Activated gamma-delta T cell treated with Interleukin-2 at 50 U/mL for 16 hours (primary cell): ENCODE measurements at regions not wholly inside any gene's neighbourhood (a gene's known extent, or its start where the extent isn't known, plus 50 kb on each side); places are given as distances from the start of the nearest gene placed in this dataset.

ENCODE experiments used
- DNase-seq: peaks from one replicate; pipeline ENCODE4 v3.0.0-alpha.2; 2020

GRCh38 chr6:45791211-45792168 lies 224.2 kb downstream of the CLIC5 start:
- DNase-seq = no peak

GRCh38 chr6:45789238-45789637 lies 226.4 kb downstream of the CLIC5 start:
- DNase-seq = no peak

GRCh38 chr6:45787384-45787783 lies 228.3 kb downstream of the CLIC5 start:
- DNase-seq = no peak

- no peak for DNase-seq
Observed at GRCh38 chr6:45786355-45786781, 229.3 kb downstream of the CLIC5 start.

DNA sequence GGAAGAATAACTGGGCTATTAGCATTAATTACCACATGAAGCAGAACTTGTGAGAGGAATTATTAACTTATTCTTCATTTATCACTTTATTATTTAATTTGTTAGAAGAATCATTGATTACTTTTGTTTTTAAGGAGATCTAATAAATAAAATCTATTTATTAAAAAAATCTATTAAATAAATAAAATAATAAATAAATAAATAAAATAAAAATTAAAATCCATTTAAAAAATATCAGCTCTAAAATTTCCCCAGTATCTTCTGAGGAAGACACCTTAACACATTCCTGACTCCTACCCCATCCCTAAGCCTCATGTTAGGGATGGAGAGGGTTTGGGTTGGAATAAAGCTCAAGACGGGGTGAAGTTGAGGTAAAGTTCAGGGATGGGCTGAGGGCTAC lies 231.4 kb downstream of the CLIC5 start:
- no peak for DNase-seq

- DNase-seq = no peak
Observed at GRCh38 chr6:45783716-45784115, 231.9 kb downstream of the CLIC5 start.

GRCh38 chr6:45781890-45782289 lies 233.8 kb downstream of the CLIC5 start:
- DNase-seq = no peak

- DNase-seq = no peak
Observed at GRCh38 chr6:45780523-45780922, 235.1 kb downstream of the CLIC5 start.

- DNase-seq = no peak
Observed at GRCh38 chr6:45775026-45775697, 240.5 kb downstream of the CLIC5 start.

DNA sequence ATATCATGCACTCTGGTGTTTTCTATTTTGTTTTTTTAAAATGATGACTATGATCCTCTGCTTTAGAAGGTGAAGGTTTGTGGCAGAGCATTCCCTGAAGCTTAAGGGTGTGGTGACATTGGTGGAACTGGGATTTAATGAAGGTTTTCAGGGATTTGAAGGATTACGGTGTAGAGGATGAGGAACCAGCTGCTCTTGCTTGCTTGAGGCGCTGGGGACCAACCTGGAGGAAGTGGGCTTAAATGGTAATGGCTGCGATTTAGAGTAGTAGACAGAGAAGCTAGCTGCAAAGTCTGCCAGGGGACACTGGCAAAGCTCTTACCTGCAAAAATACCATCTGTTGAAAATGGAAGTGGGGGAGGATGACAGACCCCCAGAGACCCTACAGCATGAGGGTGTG lies 241.8 kb downstream of the CLIC5 start:
- DNase-seq = no peak

GRCh38 chr6:45772886-45773495 lies 242.7 kb downstream of the CLIC5 start:
- no peak for DNase-seq

DNA sequence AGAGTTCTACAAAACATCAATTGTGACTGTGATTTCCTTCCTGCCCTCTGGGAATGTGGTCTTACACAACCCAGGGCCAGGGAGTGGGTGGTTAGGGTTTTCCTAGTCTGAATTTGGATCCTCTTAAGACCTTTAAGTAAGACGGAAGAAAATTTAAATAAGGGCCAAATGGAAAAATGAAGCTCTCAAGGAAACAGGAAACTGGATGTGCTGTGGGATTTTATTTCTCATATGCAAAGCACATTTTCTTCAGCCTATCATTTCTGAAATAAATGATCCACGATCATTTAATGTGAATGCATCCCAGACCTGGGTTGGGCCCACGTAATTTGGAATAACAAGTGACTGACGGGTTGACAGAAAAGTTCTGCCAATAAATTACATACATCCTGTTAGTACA lies 243.6 kb downstream of the CLIC5 start:
- no peak for DNase-seq

GRCh38 chr6:45763281-45763680 lies 252.4 kb downstream of the CLIC5 start:
- no peak for DNase-seq

GRCh38 chr6:45759472-45759810 lies 256.2 kb downstream of the CLIC5 start:
- no peak for DNase-seq

- no peak for DNase-seq
Observed at GRCh38 chr6:45758787-45759471, 256.7 kb downstream of the CLIC5 start.

GRCh38 chr6:45757443-45758130 lies 258.1 kb downstream of the CLIC5 start:
- DNase-seq = no peak

DNA sequence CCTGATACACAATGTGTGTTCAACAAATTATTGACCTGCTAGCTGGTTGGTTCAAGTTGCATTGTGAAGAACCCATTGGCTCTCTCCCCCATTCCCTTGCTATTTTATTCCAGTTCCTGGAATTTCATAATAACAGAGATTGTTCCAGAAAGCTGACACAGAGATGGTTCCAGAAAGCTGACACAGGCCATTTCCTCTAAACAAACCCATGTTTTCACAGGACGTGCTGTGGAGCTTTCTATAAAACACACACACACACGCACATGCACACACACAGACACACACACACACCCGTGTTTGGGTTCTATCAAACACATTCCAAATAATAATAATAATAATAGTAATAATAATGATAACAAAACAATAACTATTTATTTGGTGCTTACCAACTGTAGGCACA lies 259.1 kb downstream of the CLIC5 start:
- no peak for DNase-seq

DNA sequence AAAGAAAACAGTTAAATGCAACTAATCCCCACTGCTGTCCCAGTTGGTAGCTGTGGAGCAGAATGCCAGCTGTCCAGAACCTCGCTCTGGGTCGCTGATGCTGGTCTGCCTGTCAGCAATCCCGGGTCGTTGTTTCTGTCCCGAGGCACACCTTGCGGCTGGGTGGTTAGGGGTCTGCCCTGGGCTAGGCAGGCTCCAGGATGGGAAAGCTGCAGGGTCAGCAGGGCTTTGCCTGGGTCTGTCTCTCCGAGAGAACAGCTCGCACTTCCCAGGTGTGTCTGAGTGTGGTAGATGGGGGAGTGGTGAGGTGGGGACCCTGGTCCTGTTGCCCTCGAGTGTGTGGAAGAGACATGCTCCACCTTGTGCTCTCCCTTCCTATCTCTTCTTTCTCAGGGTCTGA lies 261.2 kb downstream of the CLIC5 start:
- no peak for DNase-seq

DNA sequence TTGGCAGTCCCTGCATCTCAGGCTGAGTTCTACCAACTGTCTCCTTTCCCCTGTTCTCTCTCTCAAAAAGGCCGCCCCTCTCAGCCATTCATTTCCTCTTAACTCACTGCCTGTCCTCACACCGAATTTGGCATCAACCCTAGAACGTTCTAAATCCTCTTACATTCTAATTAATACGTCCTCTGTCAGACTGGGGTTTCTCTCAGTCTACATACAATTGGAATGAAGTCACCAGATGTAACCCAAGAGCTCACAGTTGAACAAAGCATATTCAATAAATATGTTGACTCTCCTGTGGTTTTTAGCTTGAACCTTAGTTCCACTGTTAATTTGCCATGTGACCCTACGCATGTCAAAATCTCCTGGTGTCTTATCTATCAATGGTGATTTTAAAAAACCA lies 269.6 kb downstream of the CLIC5 start:
- DNase-seq = no peak

- no peak for DNase-seq
Observed at GRCh38 chr6:45743028-45743615, 272.5 kb downstream of the CLIC5 start.

DNA sequence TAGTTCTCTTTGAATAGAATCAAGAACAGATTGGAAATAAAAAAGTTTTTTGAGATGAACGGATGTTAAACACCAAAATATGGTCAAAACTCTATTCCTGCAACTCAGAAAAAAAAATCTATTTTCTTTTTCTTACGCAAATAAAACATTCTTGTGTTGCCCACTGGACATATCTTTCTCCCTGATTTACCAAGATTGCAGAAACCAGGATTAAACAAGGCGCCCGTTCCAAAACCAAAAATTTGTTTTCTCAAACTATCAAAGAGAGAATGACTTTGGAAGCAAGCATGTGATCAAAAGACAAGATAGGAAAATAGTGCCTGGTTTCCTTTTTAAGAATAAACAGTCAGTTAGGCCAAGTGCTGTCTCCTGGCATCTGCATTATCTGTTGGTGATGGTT lies 273.1 kb downstream of the CLIC5 start:
- no peak for DNase-seq

DNA sequence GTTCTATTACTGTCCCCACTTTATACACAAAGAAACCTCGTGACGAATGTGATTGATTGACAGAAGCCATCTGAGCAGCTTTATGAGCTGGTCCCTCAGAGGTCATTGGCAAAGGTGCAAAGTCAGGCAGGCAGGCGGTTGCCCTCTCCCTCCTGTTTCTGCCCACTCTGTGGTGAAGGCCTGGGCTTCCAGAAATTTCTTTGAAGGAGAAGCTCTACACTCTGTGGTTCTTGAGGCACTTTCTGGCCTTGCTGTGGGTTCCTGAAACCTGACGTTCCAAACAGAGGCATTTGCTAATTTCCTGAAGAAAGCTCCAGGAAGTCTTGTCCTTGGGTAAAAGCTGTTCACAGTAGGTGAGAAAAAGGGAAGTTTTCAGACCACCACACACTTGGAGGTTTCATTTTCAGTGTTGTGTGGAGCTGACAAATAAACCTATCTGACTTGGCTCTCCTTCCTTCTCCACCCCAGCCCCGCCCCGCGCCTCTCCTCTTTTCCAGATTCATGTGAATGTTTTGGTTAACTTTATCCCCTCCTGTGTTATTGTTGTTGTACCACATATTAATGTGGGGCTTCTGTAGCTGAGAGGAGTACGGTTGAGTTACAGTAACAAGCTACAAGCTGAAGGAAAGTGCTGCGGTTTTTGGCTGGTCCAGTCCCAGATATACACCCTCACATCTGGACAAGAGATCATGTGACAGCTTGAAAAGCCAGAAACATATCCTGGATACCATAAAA lies 274.1 kb downstream of the CLIC5 start:
- DNase-seq = no peak
